H9 (cell line): ENCODE measurements at regions not wholly inside any gene's neighbourhood (a gene's known extent, or its start where the extent isn't known, plus 50 kb on each side); places are given as distances from the start of the nearest gene placed in this dataset.

Experiments
- DNase-seq: peaks from one replicate; pipeline ENCODE4 v3.0.0-alpha.2; 2017
- H2AFZ ChIP-seq: one replicate; pipeline ENCODE4 v1.6.1; 2013; ENCODE audit warnings: mild to moderate bottlenecking, low read length, control low read depth, moderate library complexity
- H2AK5ac ChIP-seq: 2 replicates; pipeline ENCODE4 v1.6.1; 2013; ENCODE audit warnings: low read length, control low read depth, mixed read lengths; ENCODE audit not compliant: insufficient read length
- H2BK120ac ChIP-seq: one replicate; pipeline ENCODE4 v1.6.1; 2013; ENCODE audit warnings: low read depth, mild to moderate bottlenecking, low read length, control low read depth, inconsistent platforms; ENCODE audit not compliant: poor library complexity, severe bottlenecking
- H2BK12ac ChIP-seq: 2 replicates; pipeline ENCODE4 v1.6.1; 2013; ENCODE audit warnings: low read length, control low read depth, mixed read lengths, low read depth; ENCODE audit not compliant: insufficient read length
- H2BK15ac ChIP-seq: 2 replicates; pipeline ENCODE4 v1.6.1; 2013; ENCODE audit warnings: low read depth, low read length, control low read depth
- H2BK20ac ChIP-seq: one replicate; pipeline ENCODE4 v1.6.1; 2013; ENCODE audit warnings: low read depth, mild to moderate bottlenecking, low read length, control low read depth, inconsistent platforms; ENCODE audit not compliant: poor library complexity, severe bottlenecking
- H2BK5ac ChIP-seq: 2 replicates; pipeline ENCODE4 v1.6.1; 2013; ENCODE audit warnings: low read length, control low read depth, mixed read lengths; ENCODE audit not compliant: insufficient read length
- H3K14ac ChIP-seq: 2 replicates; pipeline ENCODE4 v1.6.1; 2013; ENCODE audit warnings: low read length, control low read depth; ENCODE audit not compliant: insufficient read depth
- H3K18ac ChIP-seq: 2 replicates; pipeline ENCODE4 v1.6.1; 2013; ENCODE audit warnings: low read depth, mild to moderate bottlenecking, mixed read lengths, low read length, control low read depth; ENCODE audit not compliant: insufficient read length
- H3K23ac ChIP-seq: 2 replicates; pipeline ENCODE4 v1.6.1; 2013; ENCODE audit warnings: low read length, control low read depth, mixed read lengths, low read depth; ENCODE audit not compliant: insufficient read length
- H3K23me2 ChIP-seq: 2 replicates; pipeline ENCODE4 v1.6.1; 2013; ENCODE audit warnings: low read depth, mild to moderate bottlenecking, mixed read lengths, low read length, control low read depth; ENCODE audit not compliant: insufficient read length, poor library complexity, severe bottlenecking
- H3K27ac ChIP-seq: 2 replicates; pipeline ENCODE4 v1.5.1; 2013; ENCODE audit warnings: low read length, control low read depth, mixed read lengths, low read depth; ENCODE audit not compliant: insufficient read length
- H3K27me3 ChIP-seq: 2 replicates; pipeline ENCODE4 v1.6.1; 2013; ENCODE audit warnings: low read length, control low read depth, inconsistent platforms; ENCODE audit not compliant: insufficient read depth
- H3K4ac ChIP-seq: 2 replicates; pipeline ENCODE4 v1.6.1; 2013; ENCODE audit warnings: low read depth, mild to moderate bottlenecking, control low read depth, inconsistent platforms, low read length, moderate library complexity
- H3K4me1 ChIP-seq: 2 replicates; pipeline ENCODE4 v1.6.1; 2013; ENCODE audit warnings: low read length, control low read depth, inconsistent platforms; ENCODE audit not compliant: insufficient read depth
- H3K4me2 ChIP-seq: 2 replicates; pipeline ENCODE4 v1.6.1; 2013; ENCODE audit warnings: low read length, control low read depth, mixed read lengths; ENCODE audit not compliant: insufficient read length, insufficient read depth
- H3K56ac ChIP-seq: 2 replicates; pipeline ENCODE4 v1.6.1; 2013; ENCODE audit warnings: low read depth, mild to moderate bottlenecking, mixed read lengths, low read length, control low read depth; ENCODE audit not compliant: insufficient read length
- H3K79me1 ChIP-seq: 2 replicates; pipeline ENCODE4 v1.6.1; 2013; ENCODE audit warnings: low read depth, mild to moderate bottlenecking, moderate library complexity, low read length, control low read depth, inconsistent platforms; ENCODE audit not compliant: insufficient read depth, poor library complexity, severe bottlenecking
- H3K79me2 ChIP-seq: 2 replicates; pipeline ENCODE4 v1.6.1; 2013; ENCODE audit warnings: low read length, control low read depth, inconsistent platforms; ENCODE audit not compliant: insufficient read depth
- H3K9ac ChIP-seq: 2 replicates; pipeline ENCODE4 v1.6.1; 2013; ENCODE audit warnings: low read length, control low read depth, mixed read lengths; ENCODE audit not compliant: insufficient read length; ENCODE audit errors: extremely low read depth
- H3K9me3 ChIP-seq: one replicate; pipeline ENCODE4 v1.6.1; 2013; ENCODE audit warnings: low read depth, low read length, inconsistent platforms; ENCODE audit not compliant: control insufficient read depth
- H3T11ph ChIP-seq: one replicate; pipeline ENCODE4 v1.6.1; 2013; ENCODE audit warnings: mild to moderate bottlenecking, low read length, control low read depth, inconsistent platforms
- H4K20me1 ChIP-seq: one replicate; pipeline ENCODE4 v1.6.1; 2013; ENCODE audit not compliant: control insufficient read depth, insufficient read length, insufficient read depth
- H4K5ac ChIP-seq: 2 replicates; pipeline ENCODE4 v1.6.1; 2013; ENCODE audit warnings: low read depth, mild to moderate bottlenecking, mixed read lengths, low read length, control low read depth; ENCODE audit not compliant: insufficient read length
- H4K8ac ChIP-seq: replicated peaks from 2 replicates; pipeline ENCODE4 v1.6.1; 2013; ENCODE audit warnings: low read length, control low read depth, mixed read lengths, low read depth; ENCODE audit not compliant: insufficient read length
- H4K91ac ChIP-seq: 2 replicates; pipeline ENCODE4 v1.6.1; 2013; ENCODE audit warnings: low read depth, mild to moderate bottlenecking, moderate library complexity, mixed read lengths, low read length, control low read depth; ENCODE audit not compliant: insufficient read length
- H3K27ac Mint-ChIP-seq, 3 experiments: 2 replicates in 2 of 3; 3 replicates in 1 of 3; pipeline ENCODE4 v1.8.0; 2020 to 2021; ENCODE audit warnings: mixed read lengths in 3 of 3, mild to moderate bottlenecking in 1 of 3, moderate library complexity in 1 of 3
- H3K27me3 Mint-ChIP-seq: 2 replicates; pipeline ENCODE4 v1.8.0; 2021; ENCODE audit warnings: low read depth, mild to moderate bottlenecking, moderate library complexity, mixed read lengths
- H3K36me3 Mint-ChIP-seq, 3 experiments: 2 replicates in 2 of 3; 3 replicates in 1 of 3; pipeline ENCODE4 v1.8.0; 2020 to 2021; ENCODE audit warnings: low read depth in 3 of 3, mixed read lengths in 3 of 3; ENCODE audit not compliant: insufficient read depth in 1 of 3
- H3K4me1 Mint-ChIP-seq, 2 experiments: 2 replicates each; pipeline ENCODE4 v1.8.0; 2020; ENCODE audit warnings: mixed read lengths in 2 of 2
- H3K4me3 Mint-ChIP-seq, 2 experiments: 2 replicates in 1 of 2; 3 replicates in 1 of 2; pipeline ENCODE4 v1.8.0; 2020 to 2021; ENCODE audit warnings: mild to moderate bottlenecking in 2 of 2, mixed read lengths in 2 of 2, moderate library complexity in 1 of 2
- H3K9me3 Mint-ChIP-seq, 2 experiments: 2 replicates in 1 of 2; 3 replicates in 1 of 2; pipeline ENCODE4 v1.8.0; 2020; ENCODE audit warnings: mild to moderate bottlenecking in 2 of 2, mixed read lengths in 2 of 2, moderate library complexity in 1 of 2
- CTCF ChIP-seq: fragments of 200-600 bp; sonication (generic); conservative IDR thresholded peaks from 3 replicates; pipeline ENCODE4 v1.8.0; 2021; ENCODE audit warnings: antibody characterized with exemption, mild to moderate bottlenecking
- WGBS: extraction: QIAGEN DNeasy Blood & Tissue Kit; methylation state at CpG from one replicate; pipeline ENCODE4 v1.1.7; 2013; ENCODE audit warnings: missing lambda C conversion rate, low lambda C conversion rate, mixed read lengths; ENCODE audit not compliant: insufficient read length; ENCODE audit errors: extremely low coverage; 5-methylcytosine and 5-hydroxymethylcytosine counted together

GRCh38 chr3:113353678-113354077 lies 87.6 kb downstream of the CFAP44 start:
- Histone ChIP-seq H3K4ac (no peak overlapping the region), H3K79me2 (no peaks in the 10 kb centered on the region), H3K18ac (no peak overlapping the region), H2BK120ac (no peak overlapping the region), H2AK5ac (no peak overlapping the region), H3K23ac (no peak overlapping the region), H3K23me2 (no peaks in the 10 kb centered on the region), H2BK12ac (no peak overlapping the region), H3K56ac (no peak overlapping the region), H4K20me1 (no peaks in the 10 kb centered on the region), H4K8ac (no peak overlapping the region), H2BK20ac (no peak overlapping the region), H3K9ac (no peak overlapping the region), H3K27me3 (no peaks in the 10 kb centered on the region), H3K14ac (no peak overlapping the region), H3K4me2 (no peak overlapping the region), H2AFZ (no peak overlapping the region), H2BK15ac (no peak overlapping the region), H3K79me1 (no peaks in the 10 kb centered on the region), H4K91ac (no peak overlapping the region), H2BK5ac (no peak overlapping the region), H3K27ac (no peak overlapping the region), H4K5ac (no peak overlapping the region), H3K4me1 (no peaks in the 10 kb centered on the region), H3K9me3 (no peaks in the 10 kb centered on the region), H3T11ph (no peak overlapping the region)
- peaks cover 0 to 10% of the 10 kb centered on the region in 2 experiments; a peak in 3 of 5 replicates for H3K9me3 Mint-ChIP-seq
- no peak overlapping the region for H3K27ac Mint-ChIP-seq
- peaks cover 0 to 9% (median 0%) of the 10 kb centered on the region in 3 experiments; a peak in 3 of 7 replicates for H3K36me3 Mint-ChIP-seq
- DNase-seq: no peak
- H3K4me1 Mint-ChIP-seq: peaks cover 3 to 5% of the 10 kb centered on the region in 2 experiments
- TF ChIP-seq CTCF: no peak
- H3K4me3 Mint-ChIP-seq: no peak overlapping the region
- H3K27me3 Mint-ChIP-seq: peaks cover 2% of the 10 kb centered on the region; the same call in 1 of the 2 replicates
- WGBS: no CpG with 5 or more reads among the region's 1 CpG
